HG03159 (cell line): ENCODE measurements at regions not wholly inside any gene's neighbourhood (a gene's known extent, or its start where the extent isn't known, plus 50 kb on each side); places are given as distances from the start of the nearest gene placed in this dataset.

Source experiments
- ATAC-seq: cut with Tn5 transposase; IDR thresholded peaks from one replicate; pipeline ENCODE4 v1.9.1; 2021; ENCODE audit warnings: mild to moderate bottlenecking, moderate library complexity; ENCODE audit not compliant: unreplicated experiment

DNA sequence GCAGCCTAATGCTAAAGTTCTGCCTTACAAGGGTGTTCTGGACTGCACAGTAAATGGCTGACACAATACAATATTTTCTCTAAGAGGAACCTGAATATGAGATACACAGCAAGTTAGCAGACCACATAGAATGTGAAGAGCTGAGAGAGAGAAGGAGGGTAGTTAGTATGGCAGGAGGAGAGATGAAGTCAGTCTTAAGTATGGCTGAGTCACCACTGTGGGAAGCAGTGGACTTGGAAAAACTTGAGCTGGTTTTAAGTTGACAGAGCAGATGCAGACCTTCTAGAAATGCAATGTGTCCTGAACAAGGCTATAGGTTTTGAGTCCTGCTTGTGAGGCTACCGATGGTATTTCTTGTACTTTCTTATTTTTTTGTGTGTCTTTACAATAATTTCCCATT, 172.5 kb downstream of the SH2D1A start:
- ATAC-seq, result no peak

GRCh38 chrX:124524852-124525251, 178.5 kb downstream of the SH2D1A start:
- no peak for ATAC-seq

DNA sequence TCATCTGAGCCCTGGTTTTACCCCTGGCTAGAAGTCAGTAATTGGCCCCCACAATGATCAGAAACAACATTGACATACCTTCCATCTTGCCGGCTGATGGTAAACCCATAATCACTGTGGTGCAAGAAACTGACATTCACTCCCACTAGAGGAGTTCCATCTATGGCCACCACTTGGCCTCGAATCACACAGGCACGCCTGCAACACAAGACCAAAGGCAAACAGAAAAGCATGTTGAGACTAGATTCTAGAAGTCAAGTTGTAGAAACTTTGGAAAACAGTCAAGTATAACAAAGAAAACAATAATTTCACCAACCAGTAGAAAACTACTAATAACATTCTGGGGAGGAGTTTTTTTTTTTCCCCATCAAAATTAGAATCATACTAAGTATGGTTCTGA, 183.4 kb downstream of the SH2D1A start:
- no peak for ATAC-seq

GRCh38 chrX:124530803-124531202, 184.4 kb downstream of the SH2D1A start:
- ATAC-seq, result no peak

DNA sequence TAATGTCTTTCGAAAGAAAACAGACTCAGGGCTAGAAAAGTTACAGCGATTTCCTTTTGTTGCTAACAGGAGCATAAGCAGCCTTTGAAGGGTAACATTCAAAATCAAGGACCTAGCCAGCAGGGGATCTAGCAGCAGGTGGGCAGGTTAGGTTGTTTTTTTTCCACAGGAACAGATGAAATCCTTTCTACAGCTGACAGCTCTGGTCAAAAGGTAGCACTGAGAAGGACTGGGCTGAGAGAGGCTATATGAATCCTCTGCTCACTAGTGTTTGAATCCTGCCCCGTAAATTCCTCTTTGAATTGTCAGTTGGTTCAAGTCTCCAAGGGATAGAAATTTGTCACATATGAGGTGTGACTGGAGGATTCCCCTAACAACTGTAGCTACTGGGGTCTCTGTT, 188.2 kb downstream of the SH2D1A start:
- ATAC-seq, result no peak

DNA sequence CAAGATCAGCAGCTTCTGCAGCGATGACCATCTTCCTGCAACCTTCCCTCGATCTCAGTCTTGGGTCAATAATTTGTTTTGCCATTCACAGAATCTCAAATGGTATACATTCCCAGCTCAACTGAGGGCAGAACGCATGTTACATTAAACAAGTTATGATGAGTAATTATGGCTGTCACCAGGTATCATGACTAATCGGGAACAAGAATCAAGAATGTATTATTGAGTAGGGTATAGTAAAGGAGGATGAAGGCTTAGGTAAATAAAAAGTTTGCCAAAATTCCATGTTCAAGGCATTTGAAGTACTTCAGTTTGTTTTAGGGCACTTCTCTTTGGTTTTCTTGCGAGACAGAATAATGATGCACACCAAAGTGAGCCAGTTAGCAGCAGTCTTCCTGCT, 194.1 kb downstream of the SH2D1A start:
- no peak for ATAC-seq

- ATAC-seq, result no peak
Observed at GRCh38 chrX:124548571-124548970, 202.2 kb downstream of the SH2D1A start.

- no peak for ATAC-seq
Observed at GRCh38 chrX:124555036-124555595, 208.8 kb downstream of the SH2D1A start.

GRCh38 chrX:124557976-124558375, 211.6 kb downstream of the SH2D1A start:
- ATAC-seq, result no peak

DNA sequence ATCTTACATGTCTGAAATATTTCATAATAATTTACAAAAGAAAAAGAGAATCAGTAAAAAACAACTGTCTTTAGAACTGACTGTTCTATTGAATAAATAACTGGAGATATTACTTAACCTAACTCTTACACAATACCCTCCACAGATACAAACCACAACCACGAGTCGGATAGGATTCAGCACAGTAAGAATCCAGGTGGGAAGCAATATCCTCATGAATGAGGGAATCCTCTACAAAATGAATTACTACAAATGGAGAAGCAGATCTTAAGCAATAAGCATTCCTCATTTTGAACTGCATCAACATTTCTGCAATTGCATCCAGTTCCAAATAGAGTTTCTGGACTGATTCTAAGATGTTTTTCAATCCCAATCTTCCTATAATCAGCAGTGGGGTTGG, 227.1 kb downstream of the SH2D1A start:
- no peak for ATAC-seq

DNA sequence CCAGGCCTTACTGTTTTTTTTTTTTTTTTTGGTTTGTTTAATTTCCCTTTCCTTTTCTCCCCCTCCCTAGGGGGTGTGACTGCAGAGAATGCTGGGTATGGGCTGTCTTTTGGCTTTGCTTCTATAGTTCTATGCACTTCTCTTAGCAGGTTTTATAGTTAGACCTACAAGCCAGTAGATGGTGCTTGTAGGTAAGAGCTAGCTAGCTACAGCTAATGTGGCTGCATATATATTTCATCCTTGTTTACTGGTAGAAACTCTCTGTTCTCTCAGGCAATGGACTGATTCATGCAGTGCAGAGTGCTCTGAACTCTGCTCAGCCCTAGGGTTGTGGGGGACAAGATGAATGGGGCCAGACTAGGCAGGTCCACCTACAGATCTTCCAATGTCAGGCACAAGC, 246.4 kb downstream of the SH2D1A start:
- no peak for ATAC-seq

GRCh38 chrX:124594017-124594651, 247.8 kb downstream of the SH2D1A start:
- no peak for ATAC-seq

DNA sequence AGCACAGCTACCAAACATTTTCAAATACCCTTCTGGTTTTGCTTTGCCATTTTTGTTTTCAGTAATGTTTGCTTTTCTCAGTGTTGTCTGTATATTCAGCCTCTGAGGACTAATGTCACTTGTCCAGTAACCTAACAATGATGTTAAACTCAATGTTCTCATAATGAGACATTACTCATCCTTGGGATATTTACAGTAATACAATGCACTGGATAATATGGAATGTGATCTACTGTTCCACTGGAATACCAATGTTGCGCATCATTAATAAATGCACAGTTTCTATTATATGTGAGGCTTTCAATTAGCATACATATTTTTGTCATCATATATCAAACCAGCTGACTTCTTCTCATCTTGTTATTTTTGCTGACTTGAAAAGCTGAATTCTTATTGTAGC, 259.1 kb downstream of the SH2D1A start:
- ATAC-seq, result no peak

- no peak for ATAC-seq
Observed at GRCh38 chrX:124606724-124607123, 260.4 kb downstream of the SH2D1A start.

DNA sequence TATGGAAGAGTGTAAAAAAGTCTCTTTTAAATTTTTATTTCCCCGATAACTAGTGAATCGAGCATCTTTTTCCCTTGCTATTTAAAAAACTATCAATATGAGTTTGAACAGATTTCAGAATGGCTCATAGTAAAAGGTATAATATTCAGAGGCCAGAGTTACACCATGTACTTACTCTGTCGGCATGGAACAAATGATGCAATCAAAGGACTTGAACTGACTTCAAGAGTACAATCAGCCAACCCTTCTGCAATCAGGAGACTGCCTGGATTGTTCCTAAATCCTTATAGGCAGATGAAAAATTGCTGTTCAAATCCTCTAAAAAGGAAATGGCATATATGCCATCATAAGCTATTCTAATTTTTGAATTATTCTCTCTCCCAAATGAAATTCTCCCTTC, 273.3 kb downstream of the SH2D1A start:
- ATAC-seq, result no peak

DNA sequence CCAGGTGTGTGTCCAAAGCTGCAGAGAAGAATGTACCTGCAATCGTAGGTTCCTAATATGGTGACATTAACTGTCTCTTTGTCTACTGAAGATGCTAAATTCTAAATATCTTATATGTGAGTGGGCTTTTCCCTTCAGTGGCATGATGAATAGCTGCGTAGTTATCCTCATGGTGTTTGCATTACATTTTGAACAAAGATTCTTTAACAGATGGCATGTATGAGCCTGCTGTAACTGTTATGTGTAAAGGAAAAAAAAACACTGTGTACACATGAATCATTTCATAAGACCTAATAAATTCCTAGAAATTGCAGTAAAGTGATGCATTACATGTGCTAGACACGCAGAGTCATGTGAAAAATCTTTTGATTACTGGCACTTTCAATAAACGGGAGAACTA, 288.0 kb downstream of the SH2D1A start:
- no peak for ATAC-seq

DNA sequence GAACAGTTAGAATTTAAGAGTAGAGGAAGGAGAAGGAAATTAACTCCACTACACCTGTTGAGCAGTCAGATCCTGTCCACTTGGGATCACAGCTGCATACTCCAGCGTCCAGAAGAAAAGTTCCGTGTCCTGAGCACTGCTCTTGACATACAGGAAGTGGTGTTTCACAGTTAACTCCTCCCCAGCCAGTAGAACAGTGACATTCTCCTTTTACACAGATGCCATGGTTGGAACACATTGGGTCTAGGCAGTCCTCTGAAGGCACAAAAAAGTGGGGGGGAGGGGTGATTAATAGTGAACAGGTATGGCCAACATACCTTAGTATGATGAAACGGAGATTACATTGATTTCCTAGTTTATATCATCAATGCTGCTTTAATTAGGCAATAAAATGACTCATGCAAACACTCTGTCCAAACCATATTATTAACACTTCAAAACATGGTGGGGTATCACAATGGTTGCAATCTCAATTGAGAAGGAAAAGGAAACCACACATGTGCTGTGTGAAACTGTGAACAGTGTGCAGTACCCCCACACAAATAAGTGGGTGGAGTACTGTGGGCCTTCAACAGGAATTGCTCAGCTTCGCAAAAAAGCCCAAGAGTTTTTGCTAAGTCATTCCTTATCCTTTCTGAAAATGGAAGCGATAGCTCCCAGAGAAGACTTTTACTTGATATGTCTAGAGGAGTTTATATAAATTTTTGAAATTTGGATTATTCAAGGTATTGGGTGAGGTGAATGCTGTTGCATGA, 295.6 kb downstream of the SH2D1A start:
- no peak for ATAC-seq

DNA sequence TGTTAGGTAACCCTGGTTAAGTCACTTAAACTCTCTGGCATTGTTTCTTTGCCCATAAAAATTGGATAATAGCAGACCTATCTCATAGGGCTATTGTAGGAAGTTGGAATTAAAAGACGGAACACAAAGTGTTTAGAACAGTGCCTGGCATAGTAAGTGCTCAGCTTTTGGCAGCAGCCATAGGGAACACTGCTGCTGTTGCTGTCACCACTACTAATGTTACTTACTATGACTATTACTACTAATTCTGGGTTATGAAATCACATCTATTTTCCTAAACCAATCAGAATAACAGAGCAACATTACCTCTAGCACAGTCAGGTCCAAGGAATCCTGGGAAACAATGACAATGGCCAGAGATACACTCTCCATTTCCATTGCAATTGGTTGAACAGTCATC, 300.0 kb downstream of the SH2D1A start:
- ATAC-seq, result no peak

DNA sequence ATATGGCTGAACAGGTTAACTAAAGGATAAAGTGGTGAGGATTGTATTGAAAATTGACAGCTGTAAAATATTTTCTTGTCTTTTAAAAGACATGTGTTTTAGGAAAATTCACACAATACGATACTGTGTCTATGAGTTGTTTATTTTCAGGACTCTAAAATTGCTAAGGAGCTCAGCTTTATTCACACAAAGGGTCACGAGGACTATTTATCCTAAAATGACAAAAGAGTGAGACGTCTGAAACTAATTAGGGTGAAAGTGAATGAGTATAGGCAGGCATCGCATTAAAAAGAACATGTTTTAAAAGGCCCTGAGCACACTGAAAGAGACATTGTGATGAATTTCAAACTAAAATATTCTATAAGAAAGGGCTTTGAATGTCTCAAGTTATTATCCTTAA, 304.7 kb downstream of the SH2D1A start:
- ATAC-seq, result no peak

GRCh38 chrX:124665621-124666400, 319.4 kb downstream of the SH2D1A start:
- ATAC-seq, result no peak

DNA sequence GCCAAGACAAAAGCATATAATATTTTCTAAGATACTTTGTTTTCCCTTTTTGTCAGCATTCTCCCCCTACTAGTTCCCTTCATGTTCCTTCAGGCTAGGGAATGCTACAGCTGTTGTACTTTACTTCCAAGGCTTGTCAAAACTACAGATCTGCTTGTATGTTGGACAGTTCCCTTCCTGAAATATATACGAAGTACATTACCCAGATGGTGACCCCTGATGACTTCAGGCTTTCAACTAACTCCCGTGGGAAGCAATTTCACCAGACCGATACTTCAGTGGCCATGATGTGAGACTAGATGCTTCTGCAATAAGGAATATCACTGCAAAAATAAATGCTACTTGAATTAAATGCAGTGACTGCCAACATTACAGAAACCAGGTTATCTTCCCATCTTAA, 332.8 kb downstream of the SH2D1A start:
- ATAC-seq, result no peak

GRCh38 chrX:124680287-124680686, 333.9 kb downstream of the SH2D1A start:
- no peak for ATAC-seq
